Choroid plexus epithelial cell (primary cell): ENCODE measurements at regions not wholly inside any gene's neighbourhood (a gene's known extent, or its start where the extent isn't known, plus 50 kb on each side); places are given as distances from the start of the nearest gene placed in this dataset.
A peak's percentile ranks its signal among the peaks of the same experiment; 100 is the strongest.

Source experiments
- DNase-seq: peaks from one replicate; pipeline ENCODE4 v3.0.0-alpha.2; 2010; ENCODE audit warnings: low read depth
- H3K4me3 ChIP-seq: 2 replicates; pipeline ENCODE4 v1.5.1; 2011; ENCODE audit warnings: low read depth, mild to moderate bottlenecking, control low read depth, low read length, moderate library complexity
- TF ChIP-seq, protein P1 (sequence below): conservative IDR thresholded peaks from 2 replicates; pipeline ENCODE4 v1.5.1; 2011; ENCODE audit warnings: low read depth, mild to moderate bottlenecking, control low read depth, inconsistent platforms, low read length, moderate library complexity

DNA sequence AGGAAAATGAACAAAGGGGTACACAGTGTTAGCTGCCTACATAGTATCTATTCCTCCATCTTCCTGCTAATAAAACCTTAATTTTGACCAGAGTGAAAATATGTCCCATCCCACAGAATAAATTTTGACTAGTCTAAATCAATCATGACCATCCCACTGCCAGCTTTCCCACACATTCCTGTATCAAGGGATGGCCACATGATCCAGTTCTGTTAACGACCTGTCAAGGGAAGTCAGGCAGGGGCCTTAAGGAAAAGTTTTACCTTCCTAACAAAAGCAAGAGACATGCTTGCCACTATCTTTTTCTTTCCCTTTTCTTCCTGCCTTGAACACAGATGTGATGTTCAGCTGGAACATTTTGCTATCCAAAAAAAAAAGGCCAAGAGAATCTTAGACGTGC, 185.0 kb upstream of the CHAC2 start:
- TF ChIP-seq, protein P1, sequence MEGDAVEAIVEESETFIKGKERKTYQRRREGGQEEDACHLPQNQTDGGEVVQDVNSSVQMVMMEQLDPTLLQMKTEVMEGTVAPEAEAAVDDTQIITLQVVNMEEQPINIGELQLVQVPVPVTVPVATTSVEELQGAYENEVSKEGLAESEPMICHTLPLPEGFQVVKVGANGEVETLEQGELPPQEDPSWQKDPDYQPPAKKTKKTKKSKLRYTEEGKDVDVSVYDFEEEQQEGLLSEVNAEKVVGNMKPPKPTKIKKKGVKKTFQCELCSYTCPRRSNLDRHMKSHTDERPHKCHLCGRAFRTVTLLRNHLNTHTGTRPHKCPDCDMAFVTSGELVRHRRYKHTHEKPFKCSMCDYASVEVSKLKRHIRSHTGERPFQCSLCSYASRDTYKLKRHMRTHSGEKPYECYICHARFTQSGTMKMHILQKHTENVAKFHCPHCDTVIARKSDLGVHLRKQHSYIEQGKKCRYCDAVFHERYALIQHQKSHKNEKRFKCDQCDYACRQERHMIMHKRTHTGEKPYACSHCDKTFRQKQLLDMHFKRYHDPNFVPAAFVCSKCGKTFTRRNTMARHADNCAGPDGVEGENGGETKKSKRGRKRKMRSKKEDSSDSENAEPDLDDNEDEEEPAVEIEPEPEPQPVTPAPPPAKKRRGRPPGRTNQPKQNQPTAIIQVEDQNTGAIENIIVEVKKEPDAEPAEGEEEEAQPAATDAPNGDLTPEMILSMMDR: no peak
- H3K4me3 ChIP-seq: no peak overlapping the region

DNA sequence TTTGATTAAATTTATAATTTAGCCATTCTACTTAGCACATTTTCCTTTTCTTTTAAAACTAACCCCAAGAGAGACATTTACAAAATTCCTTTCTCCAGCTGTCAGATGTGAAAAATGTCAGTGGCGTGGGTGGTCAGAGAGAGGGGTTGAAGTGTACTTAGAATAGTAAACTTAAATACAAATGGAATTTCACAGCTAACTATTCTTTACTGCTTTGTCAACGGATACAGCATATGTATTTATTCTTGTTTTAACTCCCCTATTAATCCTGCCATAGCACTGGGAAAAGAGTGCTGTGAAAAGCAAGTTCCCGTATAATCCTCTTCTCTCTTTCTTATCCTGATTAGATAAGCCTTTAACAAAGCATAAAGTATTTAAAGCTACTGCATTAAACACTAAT, 191.4 kb upstream of the CHAC2 start:
- TF ChIP-seq, protein P1: no peak
- H3K4me3 ChIP-seq: no peak overlapping the region
- DNase-seq: peak; percentile 33

More for the DNA sequence above, 185.0 kb upstream of the CHAC2 start:
- no peak for DNase-seq

DNA sequence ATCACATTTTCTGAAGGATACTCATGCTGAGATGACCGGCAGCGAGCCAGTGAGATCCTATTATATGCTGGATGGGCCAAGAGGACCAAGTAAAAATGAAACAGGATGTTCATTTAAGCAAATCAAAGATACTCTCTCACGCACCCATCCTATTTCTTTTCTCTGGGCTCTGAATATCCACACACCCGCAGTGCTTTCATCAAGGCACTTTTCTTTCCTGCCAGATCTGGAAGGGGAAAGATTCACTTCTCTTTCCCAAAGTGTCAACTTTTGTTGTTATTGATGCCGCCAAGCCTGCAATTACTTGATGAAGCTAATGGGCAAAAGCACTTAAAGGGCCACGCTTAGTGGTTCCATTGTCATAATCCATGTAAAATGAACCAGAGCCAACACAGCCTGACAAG, 191.9 kb upstream of the CHAC2 start:
- TF ChIP-seq, protein P1: no peak
- no peak overlapping the region for H3K4me3 ChIP-seq
- no peak for DNase-seq

DNA sequence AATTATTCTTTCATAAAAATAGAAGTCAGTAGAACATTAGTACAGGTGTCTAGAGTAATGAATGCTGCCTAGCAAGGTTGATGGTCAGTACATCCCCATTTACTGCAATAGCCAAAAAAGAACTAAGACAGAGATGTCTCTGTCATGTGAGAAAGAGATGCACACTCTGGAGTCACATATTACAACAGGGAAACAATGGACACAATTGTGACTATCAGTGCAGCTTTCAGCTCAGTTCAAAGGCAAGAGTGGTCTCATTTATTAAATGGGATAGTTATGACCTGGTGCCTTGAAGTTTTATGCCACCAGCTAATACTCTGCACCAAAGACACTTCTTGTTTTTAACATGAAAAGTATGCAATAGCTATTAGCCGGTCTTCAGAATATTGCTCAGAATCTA, 194.9 kb upstream of the CHAC2 start:
- TF ChIP-seq, protein P1: no peak
- no peak overlapping the region for H3K4me3 ChIP-seq
- no peak for DNase-seq

DNA sequence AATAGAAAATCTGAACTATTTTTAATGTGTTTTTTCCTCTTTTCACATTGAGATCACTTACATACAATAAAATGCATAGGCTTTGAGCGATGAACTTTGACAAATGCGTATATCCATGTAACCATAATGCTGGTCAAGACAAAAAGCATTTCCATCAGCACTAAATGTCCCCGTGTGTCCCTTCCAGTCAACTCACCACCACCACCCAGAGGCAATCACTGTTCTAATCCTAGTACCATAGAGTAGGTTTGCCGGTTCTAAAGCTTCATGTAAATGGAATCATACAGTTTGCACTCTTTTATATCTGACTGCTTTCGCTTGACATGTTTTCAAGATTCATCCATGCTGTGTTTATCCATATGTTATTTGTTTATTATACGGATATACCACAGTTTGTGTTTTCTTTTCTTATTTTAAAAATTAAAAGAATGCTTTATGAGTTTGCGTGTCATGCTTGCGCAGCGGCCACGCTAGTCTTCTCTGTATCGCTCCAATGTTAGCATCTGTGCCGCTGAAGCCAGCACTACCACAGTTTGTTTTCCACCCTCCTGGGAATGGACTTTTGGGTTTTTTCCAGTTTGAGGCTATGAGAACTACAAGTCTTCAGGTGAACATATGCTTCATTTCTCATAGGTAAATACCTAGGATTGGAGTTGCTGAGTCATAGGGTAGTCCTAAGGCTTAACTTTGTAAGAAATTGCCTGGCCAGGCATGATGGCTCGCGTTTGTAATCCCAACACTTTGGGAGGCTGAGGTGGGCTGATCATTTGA, 197.5 kb upstream of the CHAC2 start:
- TF ChIP-seq, protein P1: no peak
- no peak for DNase-seq
- H3K4me3 ChIP-seq: no peak overlapping the region

DNA sequence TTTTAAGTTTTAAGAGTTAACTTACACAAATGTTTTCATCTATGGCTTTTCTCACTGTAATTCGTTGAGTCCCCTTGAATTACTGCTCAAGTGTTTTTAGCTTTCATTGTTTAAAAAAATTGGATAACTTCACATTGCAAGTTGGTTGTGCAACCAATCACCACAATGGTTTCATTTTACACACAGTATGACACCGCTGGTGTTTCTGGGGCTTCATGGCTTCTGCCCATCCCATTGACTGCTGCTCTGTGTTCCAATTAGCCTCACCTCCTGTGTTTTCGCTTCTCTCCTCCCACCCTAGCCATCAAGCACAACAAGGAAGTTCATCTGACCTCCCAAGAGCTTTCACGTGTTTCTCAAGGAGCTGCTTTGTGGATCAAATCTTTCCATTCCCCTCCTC, 199.1 kb upstream of the CHAC2 start:
- TF ChIP-seq, protein P1: no peak
- H3K4me3 ChIP-seq: peak overlapping the region; percentile 12
- DNase-seq: peak; percentile 9

DNA sequence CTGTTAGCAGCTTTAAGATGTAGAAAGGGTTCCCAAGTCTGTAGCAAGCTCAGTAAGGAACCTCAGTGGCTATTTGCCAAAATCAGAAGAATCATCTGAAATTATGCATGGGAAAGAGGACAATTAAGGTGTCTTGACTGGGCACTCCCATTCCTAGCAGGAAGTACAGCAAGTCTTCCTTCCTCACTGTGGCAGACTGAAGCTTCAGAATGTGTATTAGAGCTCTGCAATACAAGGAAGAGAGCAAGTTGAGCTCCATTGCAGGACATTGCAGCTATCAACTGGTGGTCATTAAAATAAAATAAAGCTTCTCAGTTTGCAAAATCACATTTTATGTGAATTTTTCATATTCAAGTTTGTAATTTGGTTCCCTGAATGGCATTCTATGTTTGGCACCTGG, 200.5 kb upstream of the CHAC2 start:
- TF ChIP-seq, protein P1: no peak
- DNase-seq: no peak
- H3K4me3 ChIP-seq: no peak overlapping the region
